HL-60 (cell line): ENCODE measurements at regions not wholly inside any gene's neighbourhood (a gene's known extent, or its start where the extent isn't known, plus 50 kb on each side); places are given as distances from the start of the nearest gene placed in this dataset.

ENCODE experiments used
- DNase-seq, 2 experiments: peaks; one replicate each; pipeline ENCODE4 v3.0.0-alpha.2; 2010 to 2020; ENCODE audit warnings: low read depth in 1 of 2, low spot score in 1 of 2
- H3K27ac ChIP-seq: fragments of 250-450 bp; sonication (Bioruptor Pico); replicated peaks from 2 replicates; pipeline ENCODE4 v1.5.1; 2020; ENCODE audit warnings: mild to moderate bottlenecking, moderate library complexity
- H3K27me3 ChIP-seq: fragments of 250-450 bp; sonication (Bioruptor Pico); 2 replicates; pipeline ENCODE4 v1.5.1; 2021; ENCODE audit warnings: mild to moderate bottlenecking, moderate library complexity; ENCODE audit not compliant: insufficient read depth, poor library complexity, severe bottlenecking
- H3K4me3 ChIP-seq: replicated peaks from 2 replicates; pipeline ENCODE4 v1.5.1; 2011; ENCODE audit warnings: mild to moderate bottlenecking, control low read depth, low read length; ENCODE audit not compliant: insufficient read depth
- CTCF ChIP-seq: IDR thresholded peaks from one replicate; pipeline ENCODE4 v1.5.1; 2011; ENCODE audit warnings: low read length, control low read depth, inconsistent platforms; ENCODE audit not compliant: insufficient read depth
- GABPA ChIP-seq: IDR thresholded peaks from 2 replicates; pipeline ENCODE4 v1.6.1; 2012; ENCODE audit warnings: low read depth
- POLR2AphosphoS5 ChIP-seq: IDR thresholded peaks from 2 replicates; pipeline ENCODE4 v1.6.1; 2012; ENCODE audit warnings: low read depth
- SPI1 ChIP-seq: IDR thresholded peaks from 2 replicates; pipeline ENCODE4 v1.6.1; 2012; ENCODE audit warnings: low read depth, mild to moderate bottlenecking, borderline replicate concordance
- TF ChIP-seq, protein P1 (sequence below): IDR thresholded peaks from 2 replicates; pipeline ENCODE4 v1.6.1; 2012; ENCODE audit warnings: low read depth; ENCODE audit not compliant: insufficient replicate concordance

GRCh38 chr10:118528426-118528825 lies 67.0 kb downstream of the PRLHR start:
- H3K27me3 ChIP-seq: no peaks in the 10 kb centered on the region
- DNase-seq: no peak
- TF ChIP-seq SPI1 (no peak), GABPA (no peak), CTCF (no peak), POLR2AphosphoS5 (no peak)
- TF ChIP-seq, protein P1, sequence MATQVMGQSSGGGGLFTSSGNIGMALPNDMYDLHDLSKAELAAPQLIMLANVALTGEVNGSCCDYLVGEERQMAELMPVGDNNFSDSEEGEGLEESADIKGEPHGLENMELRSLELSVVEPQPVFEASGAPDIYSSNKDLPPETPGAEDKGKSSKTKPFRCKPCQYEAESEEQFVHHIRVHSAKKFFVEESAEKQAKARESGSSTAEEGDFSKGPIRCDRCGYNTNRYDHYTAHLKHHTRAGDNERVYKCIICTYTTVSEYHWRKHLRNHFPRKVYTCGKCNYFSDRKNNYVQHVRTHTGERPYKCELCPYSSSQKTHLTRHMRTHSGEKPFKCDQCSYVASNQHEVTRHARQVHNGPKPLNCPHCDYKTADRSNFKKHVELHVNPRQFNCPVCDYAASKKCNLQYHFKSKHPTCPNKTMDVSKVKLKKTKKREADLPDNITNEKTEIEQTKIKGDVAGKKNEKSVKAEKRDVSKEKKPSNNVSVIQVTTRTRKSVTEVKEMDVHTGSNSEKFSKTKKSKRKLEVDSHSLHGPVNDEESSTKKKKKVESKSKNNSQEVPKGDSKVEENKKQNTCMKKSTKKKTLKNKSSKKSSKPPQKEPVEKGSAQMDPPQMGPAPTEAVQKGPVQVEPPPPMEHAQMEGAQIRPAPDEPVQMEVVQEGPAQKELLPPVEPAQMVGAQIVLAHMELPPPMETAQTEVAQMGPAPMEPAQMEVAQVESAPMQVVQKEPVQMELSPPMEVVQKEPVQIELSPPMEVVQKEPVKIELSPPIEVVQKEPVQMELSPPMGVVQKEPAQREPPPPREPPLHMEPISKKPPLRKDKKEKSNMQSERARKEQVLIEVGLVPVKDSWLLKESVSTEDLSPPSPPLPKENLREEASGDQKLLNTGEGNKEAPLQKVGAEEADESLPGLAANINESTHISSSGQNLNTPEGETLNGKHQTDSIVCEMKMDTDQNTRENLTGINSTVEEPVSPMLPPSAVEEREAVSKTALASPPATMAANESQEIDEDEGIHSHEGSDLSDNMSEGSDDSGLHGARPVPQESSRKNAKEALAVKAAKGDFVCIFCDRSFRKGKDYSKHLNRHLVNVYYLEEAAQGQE: no peak
- H3K4me3 ChIP-seq: no peak overlapping the region
- H3K27ac ChIP-seq: no peak overlapping the region

DNA sequence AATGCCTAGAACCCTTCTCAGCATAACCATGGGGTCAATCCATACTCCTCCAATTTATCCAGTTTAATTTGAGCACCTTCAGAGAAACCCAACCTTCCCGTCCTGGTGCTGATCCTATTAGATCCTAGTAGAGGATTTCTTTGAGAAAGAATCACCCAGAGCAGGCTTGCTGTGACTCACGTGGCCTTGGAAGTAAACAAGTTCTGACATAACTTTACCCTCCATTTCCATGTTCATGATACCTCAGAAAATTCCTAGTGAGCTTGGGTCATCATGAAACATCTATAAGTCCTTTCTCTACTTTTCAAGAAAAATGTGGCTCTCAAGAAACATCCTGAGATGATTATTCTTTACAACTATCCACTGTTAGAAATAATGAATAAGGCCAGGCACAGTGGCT lies 71.7 kb downstream of the PRLHR start:
- Histone ChIP-seq H3K4me3 (no peak overlapping the region), H3K27ac (no peak overlapping the region), H3K27me3 (no peaks in the 10 kb centered on the region)
- TF ChIP-seq, protein P1: no peak
- TF ChIP-seq SPI1: no peak
- no peak for TF ChIP-seq GABPA
- no peak for DNase-seq

DNA sequence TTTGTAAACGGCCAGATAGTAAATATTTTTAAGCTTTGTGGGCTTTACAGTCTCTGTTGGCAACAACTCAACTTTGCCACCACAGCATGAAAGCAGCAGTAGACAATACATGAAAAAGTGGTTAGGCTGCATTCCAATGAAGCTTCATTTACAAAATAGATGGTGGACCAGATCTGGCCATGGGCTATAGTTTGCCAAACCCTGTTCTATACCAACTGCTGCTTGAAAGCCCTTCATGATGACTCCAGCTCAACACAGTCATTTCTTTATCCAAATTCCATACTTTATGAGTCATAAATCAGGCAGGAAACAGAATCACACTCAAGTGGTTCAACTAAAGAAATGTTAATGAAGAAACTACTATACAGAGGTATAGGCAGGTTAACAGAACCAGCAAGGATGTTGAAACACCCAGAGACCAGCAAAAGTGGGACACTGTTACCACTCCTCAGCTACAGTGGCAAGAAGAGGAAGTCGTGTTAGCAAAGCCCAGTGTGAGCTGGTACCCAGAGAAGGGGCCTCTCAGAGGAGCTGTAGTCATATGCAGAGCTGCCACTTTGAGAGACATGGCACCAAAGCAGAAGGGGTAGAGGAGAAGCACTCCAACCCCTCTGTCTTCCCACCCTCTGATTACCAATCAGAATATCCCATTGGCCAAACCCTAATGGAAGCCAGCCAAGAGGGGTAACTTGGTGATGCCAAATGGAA lies 72.5 kb downstream of the PRLHR start:
- no peak for TF ChIP-seq GABPA
- TF ChIP-seq, protein P1: no peak
- peak; percentile 87 for TF ChIP-seq SPI1
- no peak for TF ChIP-seq POLR2AphosphoS5
- TF ChIP-seq CTCF: no peak
- no peak overlapping the region for H3K27ac ChIP-seq
- no peak overlapping the region for H3K4me3 ChIP-seq
- H3K27me3 ChIP-seq: no peaks in the 10 kb centered on the region
- peak; percentile 62 to 83 for DNase-seq
